Esophagus muscularis mucosa (tissue), 4 donors: ENCODE measurements at regions not wholly inside any gene's neighbourhood (a gene's known extent, or its start where the extent isn't known, plus 50 kb on each side); places are given as distances from the start of the nearest gene placed in this dataset.

Experiments used
- CTCF ChIP-seq, 3 experiments: fragments of 200-600 bp in 2 of 3; fragments of 450-650 bp in 1 of 3; sonication (generic) in 2 of 3; IDR thresholded peaks; one replicate each; pipeline ENCODE4 v1.5.1; 2017 to 2019; ENCODE audit warnings: antibody characterized with exemption in 3 of 3, mild to moderate bottlenecking in 2 of 3, moderate library complexity in 1 of 3
- EP300 ChIP-seq: sonication (generic); formaldehyde crosslinking; IDR thresholded peaks from one replicate; pipeline ENCODE4 v1.6.1; 2017; ENCODE audit warnings: antibody characterized with exemption
- POLR2A ChIP-seq: fragments of 450-650 bp; IDR thresholded peaks from one replicate; pipeline ENCODE4 v1.6.1; 2017; ENCODE audit warnings: antibody characterized with exemption, moderate library complexity, mild to moderate bottlenecking, low read depth
- POLR2AphosphoS5 ChIP-seq, 2 donors: sonication (generic); formaldehyde crosslinking; IDR thresholded peaks; one replicate each; pipeline ENCODE4 v1.6.1; 2017; ENCODE audit warnings: antibody characterized with exemption in 2 of 2

GRCh38 chr1:166261511-166261910 lies 94.7 kb upstream of the FAM78B start:
- no peak for TF ChIP-seq CTCF (IDR thresholded peaks at IDR 0.05)
- no peak for TF ChIP-seq POLR2A
- no peak for TF ChIP-seq EP300
- TF ChIP-seq POLR2AphosphoS5 (IDR thresholded peaks at IDR 0.05) = no peak
